ENCODE measurements at regions not wholly inside any gene's neighbourhood (a gene's known extent, or its start where the extent isn't known, plus 50 kb on each side); places are given as distances from the start of the nearest gene placed in this dataset.

GRCh38 chr15:87439090-87439489, 817.4 kb downstream of the NTRK3 start:
- TF ChIP-seq CTCF (conservative IDR thresholded peaks at IDR 0.05; ENCODE audit: low read length) (no peak), EZH2phosphoT487 (IDR thresholded peaks at IDR 0.05; ENCODE audit: borderline replicate concordance, low read depth, low read length) (no peak)

All from OCI-LY7 (cell line).